ENCODE measurements at regions not wholly inside any gene's neighbourhood (a gene's known extent, or its start where the extent isn't known, plus 50 kb on each side); places are given as distances from the start of the nearest gene placed in this dataset.

DNA sequence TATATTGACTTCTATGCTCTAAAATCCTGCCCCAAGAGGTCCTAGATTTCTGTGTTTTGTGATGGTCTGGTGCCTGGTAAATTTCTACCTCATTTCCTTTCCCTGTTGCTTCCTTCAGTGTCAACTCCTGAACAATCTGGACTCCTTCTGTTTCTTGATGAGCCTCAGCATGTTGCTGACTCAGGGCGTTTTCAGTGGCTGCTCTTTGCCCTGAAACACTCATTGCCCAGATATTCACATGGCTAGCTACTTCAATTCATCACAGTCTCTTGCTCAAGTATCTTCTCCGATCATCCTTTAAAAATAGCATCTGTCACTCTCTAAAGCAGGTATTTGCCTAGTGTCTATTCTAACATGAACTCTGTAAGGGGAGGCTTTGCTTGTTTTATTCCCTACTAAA, 526.3 kb upstream of the RAG2 start:
- no peak for DNase-seq (ENCODE audit: extremely low read depth in 1 of 2, low read depth in 1 of 2)

DNA sequence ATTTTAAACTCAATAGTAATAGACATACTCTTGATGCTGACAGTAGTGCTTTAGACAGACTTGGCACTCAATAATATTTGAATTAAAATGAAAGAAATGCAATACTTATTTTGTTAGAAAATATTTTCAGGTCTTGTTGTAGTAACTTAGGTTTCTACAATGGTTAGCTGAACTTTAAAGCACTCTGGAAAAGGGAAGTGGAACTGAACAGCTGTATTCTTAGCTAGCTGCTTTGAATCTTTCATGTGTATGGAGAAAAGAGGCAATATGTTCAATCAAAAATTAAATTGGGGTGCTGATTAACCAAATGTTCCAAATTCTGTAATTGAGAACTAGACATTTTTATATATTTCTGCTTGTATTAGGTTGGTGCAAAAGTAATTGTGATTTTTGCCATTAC, 517.9 kb upstream of the RAG2 start:
- no peak for DNase-seq (ENCODE audit: extremely low read depth in 1 of 2, low read depth in 1 of 2)

DNA sequence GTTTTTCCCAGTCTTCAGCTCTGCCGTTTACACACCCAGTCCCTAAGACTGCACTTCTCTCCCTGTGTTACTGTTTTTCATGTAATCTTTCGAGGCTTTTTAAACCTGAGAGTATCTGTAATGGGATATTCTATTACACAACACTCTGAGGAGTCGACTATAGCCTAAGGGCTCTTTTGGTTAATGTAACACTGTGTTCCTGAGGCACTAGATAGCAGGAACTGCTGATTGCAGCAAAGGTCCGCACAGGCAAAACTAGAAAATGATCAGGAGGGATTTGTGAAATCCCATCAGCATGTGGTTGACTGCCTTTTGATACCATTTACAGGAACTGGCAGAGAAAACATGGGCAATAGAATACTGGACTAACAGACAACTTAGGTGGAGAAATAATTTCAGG, 512.3 kb upstream of the RAG2 start:
- no peak for DNase-seq (ENCODE audit: extremely low read depth in 1 of 2, low read depth in 1 of 2)

DNA sequence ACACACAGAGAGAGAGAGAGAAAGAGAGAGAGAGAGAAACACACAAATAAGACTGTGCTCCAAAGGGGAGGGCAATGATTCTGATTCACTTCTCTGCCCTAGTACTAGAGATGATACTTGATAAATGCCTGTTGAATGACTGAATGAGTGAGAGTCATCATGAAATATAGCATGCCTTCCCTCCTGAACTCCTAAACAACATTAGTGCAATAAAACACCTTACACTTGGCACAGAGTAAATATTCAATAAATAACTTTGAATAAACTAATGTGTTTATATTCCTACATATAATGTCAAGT, 511.2 kb upstream of the RAG2 start:
- no peak for DNase-seq (ENCODE audit: extremely low read depth in 1 of 2, low read depth in 1 of 2)

DNA sequence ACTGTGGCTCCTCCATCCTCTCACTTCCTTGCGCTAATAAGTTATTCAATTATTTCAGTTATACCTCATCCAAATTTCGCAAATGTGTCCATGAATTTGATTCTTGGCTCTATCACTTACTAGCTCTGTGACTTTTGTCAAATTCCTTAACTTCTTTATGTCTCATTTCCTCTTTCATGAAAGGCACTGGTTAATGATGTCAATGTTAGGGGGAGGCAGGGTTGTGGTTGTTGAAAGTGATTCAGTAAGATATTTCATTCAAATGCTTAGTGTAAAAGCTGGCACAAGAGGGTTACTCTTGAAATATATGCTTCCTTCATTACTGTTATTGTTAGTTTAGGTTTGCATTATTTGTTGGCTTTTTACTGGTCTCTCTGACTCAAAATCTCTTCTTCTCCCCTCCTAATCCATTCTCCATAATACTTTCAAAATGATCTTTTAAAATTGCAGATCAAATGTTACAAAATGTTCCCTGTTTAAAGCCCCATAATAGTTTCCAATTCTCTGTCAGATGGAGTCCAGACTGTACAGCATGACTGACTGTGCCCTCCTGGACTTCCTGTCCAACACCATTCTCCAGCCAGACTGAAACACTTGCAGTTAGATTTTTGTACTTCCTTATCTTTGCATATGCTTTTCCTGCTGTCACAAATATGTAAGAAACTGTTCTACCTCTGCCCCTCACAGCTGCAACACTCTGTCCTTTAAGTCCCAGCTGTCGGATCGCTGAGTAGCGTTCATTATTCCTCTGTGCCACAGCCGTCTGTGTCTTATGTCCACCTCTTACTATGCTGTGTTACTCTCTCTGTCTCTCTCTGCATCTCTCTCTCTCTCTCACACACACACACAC, 510.6 kb upstream of the RAG2 start:
- DNase-seq (ENCODE audit: extremely low read depth in 1 of 2, low read depth in 1 of 2), result no peak

DNA sequence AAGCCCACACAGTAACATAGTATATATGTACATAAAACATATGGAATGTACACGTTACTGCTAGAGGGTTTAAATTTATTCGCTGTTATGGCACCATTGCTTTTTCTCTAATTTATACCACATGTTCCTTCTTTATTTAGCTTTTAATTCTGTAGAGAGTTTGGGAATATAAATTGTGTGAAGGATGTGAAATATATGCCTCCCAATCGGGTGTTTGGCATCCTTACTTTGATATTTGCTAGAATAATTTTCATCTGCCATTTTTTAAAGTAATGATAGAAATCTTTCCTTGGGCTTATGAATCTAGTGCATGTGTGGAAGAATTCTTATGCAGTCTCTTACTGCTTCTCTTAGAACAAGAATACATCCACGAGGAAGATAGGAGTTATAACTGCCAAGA, 509.8 kb upstream of the RAG2 start:
- DNase-seq (ENCODE audit: extremely low read depth in 1 of 2, low read depth in 1 of 2), result no peak

DNA sequence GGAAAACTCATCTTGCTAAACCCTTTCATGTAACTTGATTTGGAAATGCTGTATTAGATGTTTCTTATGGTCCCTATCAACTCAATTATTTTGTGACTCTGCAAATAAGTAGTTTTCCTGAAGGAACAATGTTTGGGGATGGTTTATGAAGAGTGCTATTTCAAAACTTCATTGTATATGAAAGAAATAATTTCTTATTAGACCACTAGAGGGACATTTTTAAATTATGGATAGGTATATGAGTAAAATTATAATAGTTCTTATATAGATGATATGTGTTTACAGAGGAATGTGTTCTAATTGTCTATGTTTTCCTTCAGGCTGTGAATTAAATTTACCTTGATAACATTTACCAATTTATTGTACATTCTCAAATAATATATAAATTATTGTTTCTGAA, 509.4 kb upstream of the RAG2 start:
- DNase-seq (ENCODE audit: extremely low read depth in 1 of 2, low read depth in 1 of 2), result no peak

DNA sequence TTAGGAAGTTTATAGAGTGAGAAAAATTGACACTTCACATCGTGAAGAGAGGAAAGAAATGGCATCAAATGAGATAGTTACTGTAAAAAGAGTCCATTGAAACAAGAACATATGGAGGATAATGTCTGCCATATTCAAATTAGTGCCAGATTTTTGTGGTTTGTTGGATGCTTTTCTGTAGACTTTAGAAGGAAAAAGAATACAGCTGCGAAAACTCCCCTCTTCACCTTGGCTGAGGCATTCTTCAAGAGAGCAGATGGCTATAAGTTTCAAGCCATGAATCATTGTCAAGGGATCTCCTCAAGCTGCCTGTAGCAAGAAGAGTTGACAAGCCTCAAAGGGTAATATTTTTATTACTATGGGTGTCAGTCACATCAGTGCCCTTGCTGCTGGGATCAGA, 507.4 kb upstream of the RAG2 start:
- DNase-seq (ENCODE audit: extremely low read depth in 1 of 2, low read depth in 1 of 2), result no peak

DNA sequence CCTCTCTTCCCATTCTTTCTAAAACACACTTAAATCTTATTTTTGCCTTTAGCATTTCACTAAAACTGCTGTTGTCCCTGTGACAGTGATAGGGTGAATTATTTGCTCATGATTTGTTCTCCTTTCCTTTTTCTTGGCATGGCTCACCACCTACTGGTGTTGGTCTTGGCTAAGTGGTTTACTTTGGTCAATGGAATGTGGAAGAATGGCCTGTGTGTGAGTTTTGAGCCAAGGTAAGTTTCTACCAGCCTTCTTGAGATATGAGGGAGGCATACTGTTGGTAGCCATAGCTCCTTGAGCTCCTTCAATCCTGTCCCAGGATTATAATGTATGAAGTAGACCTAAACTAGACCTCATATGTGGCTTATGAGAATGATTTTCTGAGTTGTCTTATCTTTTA, 506.3 kb upstream of the RAG2 start:
- DNase-seq (ENCODE audit: extremely low read depth in 1 of 2, low read depth in 1 of 2), result no peak

DNA sequence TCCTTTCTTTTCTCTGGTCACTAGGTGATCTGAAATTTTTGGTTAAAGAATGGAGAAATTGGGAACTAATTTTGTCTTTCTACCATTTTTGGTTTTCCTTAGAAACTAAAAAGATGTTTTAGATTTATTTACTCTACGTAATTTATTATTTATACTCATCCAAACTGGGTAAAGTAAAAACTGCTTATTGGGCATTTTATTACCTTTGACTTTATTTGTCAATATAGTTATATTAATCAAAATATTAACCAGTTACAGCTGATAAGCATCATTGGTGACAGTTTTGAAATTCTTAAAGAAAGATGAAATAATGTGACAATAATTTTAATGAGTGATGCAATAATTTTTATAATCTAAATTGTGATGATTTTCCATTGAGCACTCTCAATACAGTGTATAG, 502.0 kb upstream of the RAG2 start:
- no peak for DNase-seq (ENCODE audit: extremely low read depth in 1 of 2, low read depth in 1 of 2)

DNA sequence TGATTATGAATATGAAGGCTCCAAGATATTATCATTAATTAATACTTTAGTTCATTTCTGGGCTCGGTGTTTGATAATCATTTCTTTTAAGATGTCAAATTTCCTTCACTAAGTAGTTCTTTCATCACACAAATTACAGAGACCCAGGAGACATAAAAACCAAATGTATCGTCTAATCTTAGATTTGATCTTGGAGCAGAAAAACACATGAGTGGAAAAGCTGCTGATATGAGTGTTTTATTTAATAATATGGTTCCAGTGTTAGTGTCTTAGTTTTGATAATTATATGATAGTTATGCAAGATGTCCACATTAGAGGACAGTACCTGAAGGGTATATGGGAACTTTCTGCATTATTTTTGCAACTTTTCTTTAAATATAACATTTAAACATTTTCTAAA, 494.5 kb upstream of the RAG2 start:
- DNase-seq (ENCODE audit: extremely low read depth in 1 of 2, low read depth in 1 of 2), result no peak

DNA sequence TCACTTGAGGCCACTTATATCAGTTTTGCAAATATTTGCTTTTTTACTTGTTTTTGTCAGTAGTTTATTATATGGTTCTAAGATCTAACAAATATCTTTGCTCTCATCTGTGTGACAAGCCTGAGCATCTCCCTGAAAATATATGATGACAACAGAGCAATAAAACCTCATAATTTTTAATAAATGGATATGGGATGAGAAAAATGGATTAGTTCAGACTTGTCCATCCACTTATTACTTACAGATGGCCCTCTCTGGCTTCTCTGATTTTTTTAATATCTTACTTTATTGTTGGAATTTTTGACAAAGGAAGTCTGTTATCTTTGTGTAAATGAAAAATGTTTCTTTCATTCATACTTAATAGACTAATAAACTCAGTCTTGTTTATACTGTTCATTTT, 491.4 kb upstream of the RAG2 start:
- no peak for DNase-seq (ENCODE audit: extremely low read depth in 1 of 2, low read depth in 1 of 2)

DNA sequence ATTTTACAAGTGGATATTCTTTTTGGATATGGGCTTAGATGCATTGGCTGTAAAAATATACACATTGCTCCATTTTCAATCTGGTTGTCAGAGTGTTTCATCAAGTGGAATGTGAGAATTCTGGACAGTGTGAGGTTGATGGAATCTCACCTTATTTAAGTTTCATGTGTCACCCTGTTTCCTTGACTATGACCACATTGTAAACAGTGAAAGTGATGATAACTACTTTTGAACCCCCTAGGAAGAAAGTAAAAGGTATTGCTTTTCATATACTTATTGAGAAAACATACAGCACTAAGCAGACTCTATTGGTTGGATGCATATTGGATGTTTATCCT, 490.5 kb upstream of the RAG2 start:
- DNase-seq (ENCODE audit: extremely low read depth in 1 of 2, low read depth in 1 of 2), result no peak

DNA sequence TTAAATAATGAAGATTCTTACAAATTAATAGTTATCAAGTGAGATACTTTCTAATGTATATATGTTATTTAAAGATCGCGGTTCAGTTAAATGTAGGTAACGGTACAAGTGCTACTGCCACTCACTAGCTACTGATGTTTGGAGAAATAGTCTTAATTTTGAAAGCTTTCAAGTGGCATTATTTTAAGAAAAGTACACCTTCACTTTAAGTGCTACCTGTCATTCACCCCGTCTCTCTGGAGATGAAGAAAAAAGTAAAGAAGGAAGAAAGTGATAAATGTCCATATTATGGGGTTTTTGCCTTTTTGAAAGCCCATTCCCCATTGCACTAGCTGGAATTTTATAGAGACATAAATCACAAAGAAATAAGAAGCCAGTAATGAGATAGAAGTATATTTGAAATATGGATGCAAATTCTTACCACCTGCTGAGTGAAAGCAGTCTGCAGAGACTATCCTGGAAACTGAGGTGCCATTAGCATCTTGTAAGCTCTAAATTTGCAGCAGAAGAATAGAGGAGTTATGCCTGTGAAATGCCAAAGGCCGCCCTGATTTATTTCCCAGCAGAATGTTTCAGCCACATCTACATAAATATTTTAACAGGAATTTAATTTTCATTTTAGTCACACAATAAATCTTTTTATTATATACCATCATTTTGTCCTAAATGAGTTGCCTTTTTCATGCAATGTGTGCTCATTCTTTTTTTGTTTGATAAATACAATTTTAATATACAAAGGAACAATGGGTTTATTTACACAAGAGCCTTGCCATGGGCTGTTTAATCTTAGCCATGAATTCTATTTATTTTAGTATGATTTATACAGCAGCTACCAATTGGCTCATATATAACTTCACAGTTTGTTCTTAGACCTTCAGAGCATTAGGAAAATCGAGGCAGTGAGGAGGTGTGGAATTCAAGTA, 489.9 kb upstream of the RAG2 start:
- no peak for DNase-seq (ENCODE audit: extremely low read depth in 1 of 2, low read depth in 1 of 2)

DNA sequence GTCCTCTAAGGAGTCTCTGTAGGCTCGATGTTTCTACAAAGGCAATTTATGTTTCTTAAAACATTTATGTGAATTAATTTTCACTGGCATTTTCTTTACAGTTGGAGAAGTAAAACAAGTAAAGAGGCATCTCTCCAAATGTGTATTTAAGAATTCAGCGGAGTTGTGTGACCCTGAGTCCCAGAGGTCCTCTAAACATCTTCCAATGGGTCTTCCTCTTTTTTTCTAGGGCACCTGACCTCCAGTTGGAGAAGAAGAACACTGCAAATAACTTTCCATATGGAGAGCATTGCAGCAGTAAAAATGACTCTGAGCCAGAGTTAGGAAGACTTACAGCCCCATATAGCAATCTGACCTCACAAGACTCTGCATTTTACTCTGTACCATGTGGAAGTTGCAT, 480.5 kb upstream of the RAG2 start:
- DNase-seq (ENCODE audit: extremely low read depth in 1 of 2, low read depth in 1 of 2), result no peak

DNA sequence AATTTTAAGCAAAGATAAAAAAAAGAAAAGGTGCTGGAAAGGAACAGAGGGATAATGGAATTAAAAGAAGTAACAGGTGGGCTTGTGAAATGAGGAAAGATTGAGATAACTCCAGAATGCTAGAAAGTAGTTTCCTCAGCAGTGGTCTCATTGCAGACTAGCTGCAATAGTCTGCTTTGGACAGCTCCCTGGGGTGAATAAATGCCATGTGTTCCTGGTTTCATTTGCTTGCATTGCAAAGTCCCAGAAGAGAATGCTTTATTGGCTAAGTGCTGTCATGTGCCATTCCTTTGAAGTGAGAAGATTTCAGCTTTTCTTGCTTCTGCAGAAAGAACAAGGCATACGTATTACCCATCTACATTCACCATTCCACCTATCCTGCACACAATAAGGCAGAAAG, 478.8 kb upstream of the RAG2 start:
- DNase-seq (ENCODE audit: extremely low read depth in 1 of 2, low read depth in 1 of 2), result no peak

DNA sequence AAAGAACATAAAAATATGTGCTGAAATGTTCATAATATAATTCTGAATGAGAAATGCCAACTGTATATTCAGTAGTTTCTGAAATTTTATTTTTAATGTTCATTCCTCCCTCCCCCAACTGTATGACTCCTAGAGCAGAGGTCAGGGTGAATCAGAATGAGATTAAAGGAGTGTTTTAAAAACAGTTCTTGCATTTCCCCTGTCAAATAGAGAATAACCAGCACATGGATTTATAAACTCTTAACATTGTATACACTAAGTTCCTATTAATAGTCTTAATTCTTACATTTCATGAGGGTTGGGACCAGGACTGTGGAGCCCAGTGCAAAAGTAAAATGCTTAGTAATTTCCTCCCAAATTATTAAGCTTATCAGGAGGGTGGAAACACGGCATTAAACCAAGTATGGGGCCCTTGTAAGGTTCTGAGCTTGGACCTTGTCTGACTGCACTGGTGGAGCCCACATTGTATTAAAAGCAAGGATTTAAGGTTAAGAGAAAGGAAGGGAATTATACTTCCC, 474.6 kb upstream of the RAG2 start:
- no peak for DNase-seq (ENCODE audit: extremely low read depth in 1 of 2, low read depth in 1 of 2)

DNA sequence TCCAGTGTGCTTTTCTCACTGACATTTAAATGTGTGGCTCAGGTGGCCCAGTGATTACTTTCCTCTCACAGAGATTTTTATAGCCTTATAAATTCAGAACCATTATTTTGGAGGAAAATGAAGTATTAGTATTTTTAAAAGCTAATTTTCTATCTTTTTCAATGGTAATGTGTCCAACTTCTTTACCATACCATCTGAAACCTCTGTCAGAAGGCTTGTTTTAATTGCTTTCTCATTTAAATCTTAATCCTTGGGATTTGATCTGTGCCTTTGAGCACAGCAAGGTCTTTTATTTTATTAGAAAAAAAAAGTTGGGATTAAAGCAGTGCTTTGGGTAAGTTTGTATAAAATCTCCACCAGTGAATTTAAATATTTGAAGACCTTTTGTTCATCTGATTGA, 452.3 kb upstream of the RAG2 start:
- DNase-seq (ENCODE audit: extremely low read depth in 1 of 2, low read depth in 1 of 2), result no peak

DNA sequence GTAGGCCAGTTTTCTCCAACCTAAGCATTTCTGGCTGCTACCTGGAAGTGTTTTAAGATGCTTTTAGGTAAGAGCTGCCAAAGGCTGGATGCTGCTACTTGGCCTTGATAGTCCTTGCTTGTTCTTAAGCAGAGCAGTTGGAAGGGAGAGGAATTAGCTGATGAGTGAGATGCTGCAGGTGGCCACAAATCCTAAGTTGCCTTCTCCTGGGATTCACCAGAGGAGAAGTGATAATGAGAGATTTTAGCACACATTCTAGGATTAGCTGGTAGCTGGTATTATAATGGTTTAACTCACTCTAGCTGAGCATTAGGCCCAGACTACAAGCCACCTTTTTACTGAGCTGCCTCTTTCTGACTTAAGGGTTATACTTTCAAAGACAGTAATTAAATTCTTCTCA, 442.9 kb upstream of the RAG2 start:
- no peak for DNase-seq (ENCODE audit: extremely low read depth in 1 of 2, low read depth in 1 of 2)

DNA sequence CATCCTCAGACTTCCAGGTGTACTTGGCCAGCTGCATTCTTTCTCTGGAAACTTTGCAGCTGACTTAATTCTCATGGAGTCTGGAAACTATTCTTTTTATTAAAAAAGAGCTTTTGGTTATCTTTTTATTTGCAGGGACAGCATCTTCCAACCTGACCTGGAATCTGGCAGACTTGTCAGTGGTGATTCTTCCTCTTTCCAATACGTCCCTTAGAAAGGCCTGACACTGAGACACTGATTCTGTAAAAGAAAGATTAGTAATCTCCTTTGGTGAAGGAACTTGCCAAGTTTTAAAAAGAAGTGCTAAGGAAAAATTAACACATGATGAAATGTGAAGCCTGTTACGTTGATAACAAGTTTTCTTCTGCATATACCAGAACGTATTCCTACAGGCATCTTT, 440.9 kb upstream of the RAG2 start:
- no peak for DNase-seq (ENCODE audit: extremely low read depth in 1 of 2, low read depth in 1 of 2)

DNA sequence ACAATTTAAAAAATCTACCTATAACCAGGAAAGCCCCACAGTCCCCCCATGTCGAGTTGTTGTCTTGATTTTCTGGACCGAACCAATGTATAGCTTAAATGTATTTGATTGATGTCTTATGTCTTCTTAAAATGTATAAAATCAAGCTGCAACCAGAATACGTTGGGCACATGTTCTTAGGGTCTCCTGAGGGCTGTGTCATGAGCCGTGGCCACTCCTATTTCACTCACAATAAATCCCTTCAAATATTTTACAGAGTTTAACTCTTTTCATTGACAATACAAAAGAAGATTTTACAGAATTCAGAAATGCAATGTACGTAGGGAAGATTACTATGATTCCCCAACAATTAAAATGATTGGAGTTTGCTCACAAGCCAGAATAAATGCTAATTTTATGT, 428.7 kb upstream of the RAG2 start:
- DNase-seq (ENCODE audit: extremely low read depth in 1 of 2, low read depth in 1 of 2), result no peak

DNA sequence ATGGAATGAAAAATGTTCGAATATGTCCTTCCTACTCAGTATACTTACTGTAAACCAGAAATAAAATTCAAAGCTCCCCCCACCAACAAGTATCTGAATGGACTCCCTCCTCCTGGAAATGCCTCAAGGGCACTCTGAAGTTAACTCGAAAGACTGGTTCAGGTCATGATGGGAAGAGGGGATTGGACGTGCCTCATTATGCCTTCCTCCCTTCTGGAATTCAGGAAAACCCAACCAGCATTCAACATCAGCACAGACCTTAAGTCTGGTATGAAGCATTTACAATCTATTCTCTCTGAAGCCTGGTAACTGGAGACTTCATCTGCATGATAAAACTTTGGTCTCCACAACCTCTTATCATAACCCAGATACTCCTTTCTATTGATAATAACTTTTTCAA, 428.3 kb upstream of the RAG2 start:
- no peak for DNase-seq (ENCODE audit: extremely low read depth in 1 of 2, low read depth in 1 of 2)

Measured in activated CD8-positive, alpha-beta memory T cell treated with anti-CD3 and anti-CD28 coated beads for 1 hour (primary cell).